ENCODE measurements at regions not wholly inside any gene's neighbourhood (a gene's known extent, or its start where the extent isn't known, plus 50 kb on each side); places are given as distances from the start of the nearest gene placed in this dataset.

DNA sequence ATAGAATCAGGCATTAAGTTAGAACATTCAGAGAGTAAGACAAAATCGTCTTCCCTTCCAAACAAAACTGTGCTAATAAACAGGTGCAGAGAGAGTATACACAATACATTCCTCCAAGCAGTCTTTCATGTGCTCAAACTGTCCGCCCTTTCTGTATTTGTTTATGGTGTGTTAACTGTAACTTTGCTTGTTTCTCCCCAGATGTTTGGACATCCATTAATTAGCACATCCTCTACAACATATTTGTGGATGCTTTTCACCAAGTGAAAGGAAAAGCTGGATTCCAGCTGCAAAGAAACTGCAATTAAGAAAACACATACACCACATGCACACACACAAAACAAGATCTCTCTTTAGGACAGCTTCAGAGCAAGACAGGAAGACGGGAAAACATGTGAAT lies 912.6 kb downstream of the NTRK3 start:
- TF ChIP-seq CTCF (IDR thresholded peaks at IDR 0.05 in 2 of 3, conservative IDR thresholded peaks at IDR 0.05 in 1 of 3; ENCODE audit: borderline replicate concordance in 1 of 3, insufficient read depth in 1 of 3, low read depth in 2 of 3, low read length in 2 of 3): no peak
- TF ChIP-seq ZBTB33 (IDR thresholded peaks at IDR 0.05; ENCODE audit: extremely low read depth, insufficient replicate concordance, low read length): no peak
- TF ChIP-seq POLR2A (IDR thresholded peaks at IDR 0.05; ENCODE audit: borderline replicate concordance, extremely low read depth, insufficient read depth, insufficient read length): no peak
- no peak for TF ChIP-seq YY1 (IDR thresholded peaks at IDR 0.05; ENCODE audit: extremely low read depth, insufficient replicate concordance, low read depth, low read length)
